Tibial nerve (tissue), 3 donors: ENCODE measurements at regions not wholly inside any gene's neighbourhood (a gene's known extent, or its start where the extent isn't known, plus 50 kb on each side); places are given as distances from the start of the nearest gene placed in this dataset.

Source experiments
- POLR2A ChIP-seq, 2 donors: fragments of 450-650 bp; IDR thresholded peaks; one replicate each; pipeline ENCODE4 v1.6.1; 2017; ENCODE audit warnings: antibody characterized with exemption in 2 of 2, mild to moderate bottlenecking in 2 of 2, moderate library complexity in 2 of 2
- TF ChIP-seq, protein P1 (sequence below), 5 experiments: fragments of 200-600 bp in 3 of 5; fragments of 450-650 bp in 2 of 5; sonication (generic) in 3 of 5; IDR thresholded peaks; one replicate each; pipeline ENCODE4 v1.5.1; 2016 to 2019; ENCODE audit warnings: antibody characterized with exemption in 5 of 5, mild to moderate bottlenecking in 3 of 5, moderate library complexity in 2 of 5

- TF ChIP-seq, protein P1, sequence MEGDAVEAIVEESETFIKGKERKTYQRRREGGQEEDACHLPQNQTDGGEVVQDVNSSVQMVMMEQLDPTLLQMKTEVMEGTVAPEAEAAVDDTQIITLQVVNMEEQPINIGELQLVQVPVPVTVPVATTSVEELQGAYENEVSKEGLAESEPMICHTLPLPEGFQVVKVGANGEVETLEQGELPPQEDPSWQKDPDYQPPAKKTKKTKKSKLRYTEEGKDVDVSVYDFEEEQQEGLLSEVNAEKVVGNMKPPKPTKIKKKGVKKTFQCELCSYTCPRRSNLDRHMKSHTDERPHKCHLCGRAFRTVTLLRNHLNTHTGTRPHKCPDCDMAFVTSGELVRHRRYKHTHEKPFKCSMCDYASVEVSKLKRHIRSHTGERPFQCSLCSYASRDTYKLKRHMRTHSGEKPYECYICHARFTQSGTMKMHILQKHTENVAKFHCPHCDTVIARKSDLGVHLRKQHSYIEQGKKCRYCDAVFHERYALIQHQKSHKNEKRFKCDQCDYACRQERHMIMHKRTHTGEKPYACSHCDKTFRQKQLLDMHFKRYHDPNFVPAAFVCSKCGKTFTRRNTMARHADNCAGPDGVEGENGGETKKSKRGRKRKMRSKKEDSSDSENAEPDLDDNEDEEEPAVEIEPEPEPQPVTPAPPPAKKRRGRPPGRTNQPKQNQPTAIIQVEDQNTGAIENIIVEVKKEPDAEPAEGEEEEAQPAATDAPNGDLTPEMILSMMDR (IDR thresholded peaks at IDR 0.05): no peak
- no peak for TF ChIP-seq POLR2A (IDR thresholded peaks at IDR 0.05)
These were observed 1084.3 kb upstream of the GJE1 start for GRCh38 chr6:141048451-141048850.
